Muscle of arm (tissue), 1 donor: ENCODE measurements at regions not wholly inside any gene's neighbourhood (a gene's known extent, or its start where the extent isn't known, plus 50 kb on each side); places are given as distances from the start of the nearest gene placed in this dataset.

ENCODE experiments used
- DNase-seq: peaks from one replicate; pipeline ENCODE4 v3.0.0-alpha.2; 2013

- DNase-seq: no peak
Observed at GRCh38 chr19:31706691-31707620, 357.7 kb upstream of the TSHZ3 start.

GRCh38 chr19:31708520-31708919 is 359.3 kb upstream of the TSHZ3 start:
- DNase-seq: no peak

DNA sequence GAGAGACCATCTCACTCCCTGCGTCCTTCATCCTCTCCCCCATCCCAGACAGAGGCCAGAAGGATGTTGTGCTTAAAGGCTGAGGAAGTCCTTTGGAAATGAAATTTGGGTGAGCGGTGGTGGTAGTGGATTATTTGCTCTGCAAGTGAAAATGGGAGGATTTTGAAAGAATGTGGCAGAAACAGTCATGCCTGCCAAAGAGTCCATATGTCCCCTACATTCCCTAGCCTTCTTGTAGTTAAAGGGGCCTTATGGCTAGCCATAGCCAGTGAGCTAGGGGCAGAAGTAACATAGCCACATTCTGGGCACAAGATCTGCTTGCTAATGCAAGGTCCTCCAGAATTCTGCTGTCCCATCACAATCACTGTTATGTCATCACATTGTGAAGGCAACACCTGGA is 360.2 kb upstream of the TSHZ3 start:
- DNase-seq: no peak

DNA sequence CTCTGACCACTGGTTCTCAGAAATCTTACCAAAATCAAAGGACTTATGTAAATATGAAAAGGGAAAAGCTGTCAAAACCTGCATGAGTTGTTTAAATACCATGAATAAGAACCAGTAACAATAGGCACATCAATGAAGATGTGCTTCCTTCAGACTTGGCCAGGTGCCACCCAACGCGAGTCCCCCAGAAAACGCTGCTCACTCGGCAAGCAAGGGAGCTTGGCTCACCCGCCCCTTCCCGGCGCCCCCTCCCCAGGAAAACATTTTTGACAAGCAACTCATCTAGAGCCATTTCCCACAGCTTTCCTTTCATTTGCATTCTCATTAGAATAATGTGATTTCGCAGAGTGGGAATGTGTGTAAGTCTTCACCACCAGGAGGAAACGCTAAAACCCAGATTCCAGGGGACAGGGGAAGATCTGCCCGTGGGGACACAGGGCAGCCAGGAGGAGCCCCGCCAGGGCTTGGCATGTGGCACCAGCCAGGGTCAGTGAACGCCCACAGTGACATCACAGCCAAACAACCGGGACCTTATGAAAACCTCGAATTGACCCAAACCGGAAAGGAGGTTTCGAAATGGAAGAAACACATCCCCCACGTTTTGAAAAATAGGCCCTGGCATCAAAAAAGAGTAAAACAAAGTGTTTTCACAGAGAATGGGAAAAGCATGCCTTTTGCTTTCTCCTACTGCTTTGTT is 366.2 kb upstream of the TSHZ3 start:
- peak; percentile 9 for DNase-seq

- DNase-seq: no peak
Observed at GRCh38 chr19:31716826-31717225, 367.6 kb upstream of the TSHZ3 start.

GRCh38 chr19:31717269-31717923 is 368.2 kb upstream of the TSHZ3 start:
- no peak for DNase-seq

DNA sequence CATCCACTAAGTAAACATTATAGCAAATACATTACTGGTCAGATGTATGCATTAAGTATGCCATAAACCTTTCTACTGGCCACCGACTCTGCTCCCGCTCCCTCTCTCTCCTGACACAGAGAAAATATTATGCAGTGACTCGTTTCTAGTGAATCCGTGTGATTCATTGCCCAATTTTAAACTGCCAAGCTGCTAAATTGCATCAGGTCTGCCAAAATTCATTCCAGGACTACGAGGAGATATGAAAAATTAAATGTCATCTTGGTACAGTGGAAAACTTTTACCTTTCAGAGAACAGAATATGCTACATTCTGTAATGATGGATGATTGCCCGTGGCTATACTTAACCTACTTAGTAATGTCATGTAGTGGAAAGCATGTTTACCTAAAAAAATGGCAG is 368.8 kb upstream of the TSHZ3 start:
- DNase-seq: no peak

DNA sequence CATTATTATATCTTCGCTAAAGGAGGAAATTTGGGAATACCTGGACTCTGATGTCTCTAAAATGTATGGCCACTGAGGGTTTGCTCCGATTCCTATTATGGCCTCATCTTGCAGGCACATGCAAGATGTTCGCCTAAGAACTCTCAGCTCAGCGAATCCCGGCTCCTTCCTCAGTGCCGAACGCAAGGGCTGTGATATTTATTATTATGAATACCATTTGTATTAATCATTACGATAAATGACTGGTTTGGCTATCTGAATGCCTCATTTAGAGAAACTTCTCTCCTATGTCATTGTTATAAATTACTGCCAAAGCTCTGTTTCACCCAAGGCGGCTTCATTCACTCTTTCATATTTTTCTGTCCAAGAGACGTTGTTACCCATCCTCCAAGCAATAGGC is 369.7 kb upstream of the TSHZ3 start:
- DNase-seq: no peak

- DNase-seq: no peak
Observed at GRCh38 chr19:31723101-31723500, 373.9 kb upstream of the TSHZ3 start.

GRCh38 chr19:31725051-31725450 is 375.8 kb upstream of the TSHZ3 start:
- DNase-seq: no peak

DNA sequence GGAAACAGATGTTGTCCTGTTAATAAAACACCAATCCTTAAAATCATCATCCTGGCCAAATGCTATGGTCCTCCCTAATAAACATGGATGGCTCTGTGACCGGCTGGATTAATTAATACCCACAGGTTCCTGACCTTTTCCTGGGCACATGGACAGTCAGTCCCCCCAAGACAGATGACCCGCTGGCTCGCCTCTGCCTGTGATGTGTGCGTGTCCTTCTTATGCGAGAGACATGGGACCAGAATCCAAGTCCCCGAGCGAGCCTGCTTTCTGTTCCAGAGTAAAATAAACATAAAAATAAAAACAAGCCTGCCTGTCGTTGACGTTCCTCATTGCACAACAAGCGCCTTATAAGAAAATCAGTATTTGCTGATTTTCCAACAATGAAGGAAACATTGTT is 378.3 kb upstream of the TSHZ3 start:
- DNase-seq: no peak

- DNase-seq: no peak
Observed at GRCh38 chr19:31730270-31730669, 381.0 kb upstream of the TSHZ3 start.

GRCh38 chr19:31733591-31733990 is 384.4 kb upstream of the TSHZ3 start:
- DNase-seq: no peak

DNA sequence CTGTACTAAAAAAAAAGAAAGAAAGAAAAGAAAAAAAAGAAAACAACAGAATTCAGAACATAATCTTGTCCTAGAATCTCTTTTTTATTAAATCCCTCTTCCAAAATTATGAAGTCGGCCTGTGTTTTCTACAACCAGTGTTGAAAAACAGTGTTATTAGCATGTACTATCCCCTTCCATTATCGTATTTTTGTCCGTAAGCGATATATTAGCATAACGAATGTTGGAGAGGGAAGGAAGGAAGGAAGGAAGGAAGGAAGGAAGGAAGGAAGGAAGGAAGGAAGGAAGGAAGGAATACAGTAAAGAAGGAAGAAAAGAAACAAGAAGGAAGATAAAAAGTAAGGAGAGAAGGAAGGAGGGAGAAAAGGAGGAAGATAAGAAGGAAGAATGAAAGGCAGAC is 393.0 kb upstream of the TSHZ3 start:
- DNase-seq: no peak

- DNase-seq: no peak
Observed at GRCh38 chr19:31745731-31746130, 396.5 kb upstream of the TSHZ3 start.

DNA sequence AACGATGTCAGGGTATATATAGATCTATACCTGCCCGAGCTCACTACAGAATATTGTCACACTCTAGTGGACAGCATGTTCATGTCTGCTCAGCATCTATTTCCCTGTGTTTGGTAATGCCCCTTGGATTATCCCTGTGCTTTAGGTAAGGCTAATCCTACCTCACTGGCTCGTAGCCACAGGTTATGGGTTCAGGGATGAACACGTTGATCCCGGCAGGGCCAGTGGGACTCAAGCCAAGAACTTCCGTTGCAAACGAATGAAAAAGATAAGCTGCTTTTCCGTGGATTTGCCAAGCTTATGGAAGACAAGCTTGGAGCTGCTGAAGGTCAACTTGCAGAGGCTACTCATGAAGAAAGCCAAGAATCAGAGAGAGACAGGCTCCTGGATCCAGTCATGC is 400.0 kb upstream of the TSHZ3 start:
- no peak for DNase-seq

GRCh38 chr19:31759359-31759758 is 410.1 kb upstream of the TSHZ3 start:
- no peak for DNase-seq

DNA sequence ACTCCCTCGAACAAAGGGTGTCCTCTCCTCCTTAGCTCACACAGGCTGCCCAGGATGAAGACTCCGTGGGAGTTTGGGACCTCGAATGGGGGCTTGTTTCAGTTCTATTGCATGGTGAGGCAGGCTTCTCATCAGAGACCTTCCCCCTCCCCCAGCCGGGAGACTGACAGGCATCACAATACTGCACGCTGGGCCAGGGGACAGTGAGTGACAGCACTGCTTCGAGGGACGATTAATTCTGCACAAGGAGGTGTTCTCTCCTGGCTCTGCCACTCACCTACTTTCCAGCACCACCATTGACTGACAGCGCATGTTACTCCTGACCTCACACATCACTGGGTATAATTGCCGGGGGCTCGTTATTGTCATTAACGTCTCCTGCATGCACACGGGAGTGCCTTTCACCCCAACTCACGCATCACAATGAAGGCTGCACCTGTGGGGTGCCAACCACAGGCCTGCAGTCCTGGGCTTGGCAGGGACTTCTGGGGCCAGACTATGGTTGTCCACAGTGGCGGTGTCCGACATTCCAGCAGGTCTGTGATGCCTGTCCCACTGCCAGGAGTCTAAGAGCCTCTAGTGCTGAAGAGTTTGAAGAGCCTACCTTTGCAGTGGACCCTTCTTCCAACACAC is 412.2 kb upstream of the TSHZ3 start:
- DNase-seq: no peak

DNA sequence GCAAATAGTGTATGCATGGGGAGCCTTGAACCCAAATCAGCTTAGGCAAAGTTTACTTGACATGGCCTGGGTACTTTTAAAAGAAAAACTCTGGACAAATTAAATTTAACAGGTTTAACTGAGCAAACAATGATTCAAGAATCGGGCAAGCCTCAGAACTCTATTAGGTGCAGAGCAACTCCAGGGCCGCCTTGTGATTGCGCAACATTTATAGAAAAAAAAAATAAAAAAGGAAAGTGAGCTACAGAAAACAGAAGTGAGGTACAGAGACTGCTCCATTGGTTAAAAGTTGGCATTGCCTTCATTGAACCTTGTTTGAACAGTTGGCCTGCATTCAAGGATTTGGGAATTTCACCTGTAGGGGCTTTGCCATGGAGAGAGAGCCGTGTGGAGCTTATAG is 421.0 kb upstream of the TSHZ3 start:
- no peak for DNase-seq

DNA sequence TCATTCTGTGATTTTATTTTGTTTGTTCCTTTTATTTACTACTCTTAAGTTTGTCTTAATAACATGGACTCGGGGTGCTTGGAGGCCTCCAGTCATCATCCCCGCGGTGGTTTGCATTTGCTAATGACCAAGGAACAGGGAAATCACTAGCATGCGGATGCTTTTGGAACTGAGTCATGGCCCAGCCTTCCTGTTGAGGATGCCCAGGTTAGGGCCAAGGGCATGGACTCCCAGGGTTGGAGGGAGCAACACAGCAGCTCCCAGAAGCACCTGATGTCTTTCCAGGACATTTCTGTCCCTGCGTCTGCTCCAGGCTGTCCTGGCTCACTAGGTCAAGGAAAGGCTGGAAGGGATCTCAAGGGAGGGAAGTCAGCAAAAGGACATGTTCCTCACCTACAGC is 423.7 kb upstream of the TSHZ3 start:
- DNase-seq: no peak

- DNase-seq: no peak
Observed at GRCh38 chr19:31781542-31781941, 432.3 kb upstream of the TSHZ3 start.

GRCh38 chr19:31783592-31783991 is 434.4 kb upstream of the TSHZ3 start:
- DNase-seq: no peak
